DND-41 (cell line): ENCODE measurements at regions not wholly inside any gene's neighbourhood (a gene's known extent, or its start where the extent isn't known, plus 50 kb on each side); places are given as distances from the start of the nearest gene placed in this dataset.

Experiments
- CTCF ChIP-seq: IDR thresholded peaks from 2 replicates; pipeline ENCODE4 v1.5.1; 2012; ENCODE audit warnings: borderline replicate concordance, low read length, moderate library complexity, mild to moderate bottlenecking; ENCODE audit not compliant: poor library complexity, severe bottlenecking; ENCODE audit errors: extremely low read depth
- EZH2 ChIP-seq: IDR thresholded peaks from 3 replicates; pipeline ENCODE4 v1.6.1; 2012; ENCODE audit warnings: borderline replicate concordance, low read depth, mild to moderate bottlenecking, moderate library complexity, low read length, inconsistent platforms; ENCODE audit not compliant: severe bottlenecking

GRCh38 chr11:112685111-112685510 is 276.1 kb upstream of the NCAM1 start:
- TF ChIP-seq CTCF, result no peak
- TF ChIP-seq EZH2, result no peak
